ENCODE measurements at regions not wholly inside any gene's neighbourhood (a gene's known extent, or its start where the extent isn't known, plus 50 kb on each side); places are given as distances from the start of the nearest gene placed in this dataset.

DNA sequence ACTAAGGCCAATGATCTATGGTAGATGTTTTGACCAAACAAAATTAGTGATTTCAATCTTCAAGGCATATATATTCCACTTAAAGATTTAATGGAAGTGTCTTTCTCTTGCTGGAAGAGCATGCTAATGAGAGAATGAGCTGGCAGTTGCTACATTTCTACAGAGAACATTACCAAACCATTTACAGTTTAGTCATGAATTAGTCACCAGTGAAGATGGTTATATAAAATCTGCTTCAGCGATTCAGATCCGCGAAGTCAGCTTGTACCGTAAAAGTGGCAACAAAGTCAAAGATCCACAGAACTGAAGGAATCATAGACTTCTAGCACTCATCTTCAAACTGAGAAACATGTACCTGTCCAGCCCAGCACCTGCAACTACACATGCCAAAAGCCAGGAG lies 156.3 kb downstream of the SLITRK5 start:
- no peak overlapping the region for H3K27ac Mint-ChIP-seq
- H3K36me3 Mint-ChIP-seq: no peaks in the 10 kb centered on the region
- H3K27me3 Mint-ChIP-seq: no peaks in the 10 kb centered on the region
- no peak overlapping the region for H3K4me3 Mint-ChIP-seq
- no peaks in the 10 kb centered on the region for H3K4me1 Mint-ChIP-seq
- H3K9me3 Mint-ChIP-seq: peaks cover 0 to 3% (median 0%) of the 10 kb centered on the region in 3 donors

DNA sequence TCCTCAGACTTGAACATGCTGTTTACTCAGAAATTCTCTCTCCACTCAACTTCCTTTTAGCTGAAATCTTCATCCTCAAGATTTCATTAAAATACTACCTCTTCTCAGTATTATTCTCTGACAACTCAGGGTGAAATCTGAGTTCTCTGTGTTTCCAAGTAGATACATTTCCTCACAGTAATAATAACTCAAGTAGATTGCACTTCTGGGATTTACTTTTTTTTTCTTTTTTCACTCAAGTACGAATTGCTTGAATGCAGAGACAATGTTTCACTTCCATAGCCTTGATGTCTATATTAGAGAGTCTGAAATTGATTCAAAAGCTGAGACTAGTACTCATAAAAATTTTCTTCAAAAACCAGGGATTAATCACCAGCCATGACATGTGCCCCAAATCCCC lies 166.4 kb downstream of the SLITRK5 start:
- H3K27ac Mint-ChIP-seq: no peak overlapping the region
- no peaks in the 10 kb centered on the region for H3K27me3 Mint-ChIP-seq
- H3K4me1 Mint-ChIP-seq: no peaks in the 10 kb centered on the region
- peaks cover 1 to 7% (median 4%) of the 10 kb centered on the region in 3 donors for H3K9me3 Mint-ChIP-seq
- H3K36me3 Mint-ChIP-seq: no peaks in the 10 kb centered on the region
- H3K4me3 Mint-ChIP-seq: no peak overlapping the region

DNA sequence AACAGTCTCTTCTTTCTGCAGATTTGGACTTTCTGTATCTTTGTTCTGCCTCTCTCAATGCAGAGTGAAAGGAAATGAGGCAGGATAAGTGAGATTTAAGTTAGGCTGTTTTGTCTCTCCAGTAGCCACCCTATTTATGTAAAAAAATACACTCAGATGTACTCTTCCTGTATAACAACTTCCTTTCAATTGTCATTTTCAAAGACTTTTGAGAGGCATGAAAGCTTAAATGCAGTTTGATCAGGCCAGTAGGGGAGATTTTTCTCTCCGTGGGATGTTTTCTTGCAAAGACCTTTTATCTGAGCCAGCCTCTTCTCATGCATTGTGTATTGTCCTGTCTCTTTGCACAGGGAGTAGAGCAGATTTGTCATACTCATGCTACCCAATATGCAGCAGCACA lies 166.8 kb downstream of the SLITRK5 start:
- Mint-ChIP-seq H3K36me3 (no peaks in the 10 kb centered on the region), H3K27ac (no peak overlapping the region), H3K4me3 (no peak overlapping the region), H3K4me1 (no peaks in the 10 kb centered on the region), H3K9me3 (peaks cover 1 to 7% (median 4%) of the 10 kb centered on the region in 3 donors), H3K27me3 (no peaks in the 10 kb centered on the region)

DNA sequence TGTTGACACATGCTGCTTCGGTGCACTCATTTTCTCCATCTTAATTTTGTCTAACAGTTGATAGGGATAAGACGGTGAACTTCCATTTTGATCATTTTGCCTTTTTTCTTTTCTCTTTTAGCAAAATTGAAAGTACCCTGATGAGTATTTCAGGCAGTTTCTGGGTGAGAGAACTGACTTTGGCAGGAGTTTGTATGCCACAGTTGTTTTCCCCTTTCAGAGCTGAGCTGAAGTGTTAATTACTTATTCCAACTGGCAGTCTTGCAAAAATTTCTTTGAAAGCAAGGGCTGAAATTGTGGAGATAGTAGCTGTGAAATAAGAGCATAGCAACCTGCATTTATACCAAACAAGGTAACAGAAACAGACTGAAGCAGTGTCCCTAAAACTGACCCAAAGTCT lies 180.2 kb downstream of the SLITRK5 start:
- no peak overlapping the region for H3K27ac Mint-ChIP-seq
- H3K9me3 Mint-ChIP-seq: peaks cover 2 to 6% (median 4%) of the 10 kb centered on the region in 3 donors
- no peaks in the 10 kb centered on the region for H3K36me3 Mint-ChIP-seq
- H3K27me3 Mint-ChIP-seq: no peaks in the 10 kb centered on the region
- no peak overlapping the region for H3K4me3 Mint-ChIP-seq
- H3K4me1 Mint-ChIP-seq: no peaks in the 10 kb centered on the region

DNA sequence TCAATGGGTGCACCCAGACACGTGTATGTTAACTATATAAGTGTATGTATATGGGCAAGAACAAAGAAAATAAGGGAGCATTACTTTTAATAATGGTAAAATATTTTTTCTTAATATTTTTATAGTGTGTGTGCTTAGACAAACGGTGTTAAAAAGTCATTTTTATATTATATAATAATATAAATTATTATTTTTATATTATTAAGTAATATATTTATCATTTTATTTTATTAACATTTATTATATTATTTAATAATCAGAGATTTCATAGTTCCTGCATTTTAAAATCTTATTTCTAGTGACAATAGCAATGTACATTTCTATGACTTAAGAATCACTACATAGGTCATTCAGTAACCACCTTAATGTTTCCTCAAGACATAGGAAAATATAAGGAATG lies 184.4 kb downstream of the SLITRK5 start:
- Mint-ChIP-seq H3K27ac (no peak overlapping the region), H3K9me3 (peaks cover 0 to 8% (median 8%) of the 10 kb centered on the region in 3 donors), H3K27me3 (no peaks in the 10 kb centered on the region)

DNA sequence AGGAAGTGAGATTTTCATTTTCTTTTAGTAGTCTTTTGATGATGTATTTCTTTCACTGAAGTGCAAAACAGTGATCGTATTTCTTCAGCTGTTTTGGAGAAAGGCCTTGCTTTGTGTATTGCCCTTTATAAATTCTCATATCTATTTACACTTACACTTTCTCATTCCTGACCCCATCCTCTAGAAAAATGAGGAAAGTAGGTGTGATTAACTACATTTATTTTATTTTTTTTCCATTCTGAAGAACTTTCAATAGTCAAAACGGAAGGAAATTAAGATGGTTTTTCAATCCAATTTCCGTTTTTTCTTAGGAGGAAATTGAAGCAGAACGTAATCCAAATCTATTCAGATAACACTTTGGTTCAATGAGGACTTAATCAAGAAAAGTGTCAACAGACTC lies 188.1 kb downstream of the SLITRK5 start:
- H3K4me1 Mint-ChIP-seq: no peaks in the 10 kb centered on the region
- H3K4me3 Mint-ChIP-seq: no peak overlapping the region
- no peak overlapping the region for H3K27ac Mint-ChIP-seq
- no peaks in the 10 kb centered on the region for H3K36me3 Mint-ChIP-seq
- H3K9me3 Mint-ChIP-seq: peaks cover 0 to 4% (median 4%) of the 10 kb centered on the region in 3 donors
- no peaks in the 10 kb centered on the region for H3K27me3 Mint-ChIP-seq

More for the DNA sequence above, 184.4 kb downstream of the SLITRK5 start:
- no peaks in the 10 kb centered on the region for H3K36me3 Mint-ChIP-seq
- no peak overlapping the region for H3K4me3 Mint-ChIP-seq
- no peaks in the 10 kb centered on the region for H3K4me1 Mint-ChIP-seq

DNA sequence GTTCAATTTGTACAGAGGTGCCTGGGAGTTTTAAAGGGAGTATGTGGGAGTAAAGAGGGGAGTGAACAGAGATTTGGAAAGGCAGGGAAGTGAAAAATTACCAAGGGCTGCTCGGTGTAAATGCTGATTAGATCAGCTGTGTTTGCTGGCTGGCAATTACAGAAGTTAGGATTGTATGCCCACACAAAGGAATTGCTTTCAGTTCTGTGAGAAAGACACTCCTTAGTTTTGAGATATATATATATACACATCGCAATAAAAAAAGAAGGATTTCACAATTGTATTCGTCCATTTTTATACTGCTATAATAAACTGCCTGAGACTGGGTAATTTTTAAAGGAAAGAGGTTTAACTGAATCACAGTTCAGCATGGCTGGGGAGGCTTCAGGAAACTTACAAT lies 196.3 kb downstream of the SLITRK5 start:
- Mint-ChIP-seq H3K9me3 (peaks cover 0 to 7% (median 2%) of the 10 kb centered on the region in 3 donors), H3K4me3 (no peak overlapping the region), H3K4me1 (no peaks in the 10 kb centered on the region), H3K27me3 (no peaks in the 10 kb centered on the region), H3K27ac (no peak overlapping the region), H3K36me3 (no peaks in the 10 kb centered on the region)

DNA sequence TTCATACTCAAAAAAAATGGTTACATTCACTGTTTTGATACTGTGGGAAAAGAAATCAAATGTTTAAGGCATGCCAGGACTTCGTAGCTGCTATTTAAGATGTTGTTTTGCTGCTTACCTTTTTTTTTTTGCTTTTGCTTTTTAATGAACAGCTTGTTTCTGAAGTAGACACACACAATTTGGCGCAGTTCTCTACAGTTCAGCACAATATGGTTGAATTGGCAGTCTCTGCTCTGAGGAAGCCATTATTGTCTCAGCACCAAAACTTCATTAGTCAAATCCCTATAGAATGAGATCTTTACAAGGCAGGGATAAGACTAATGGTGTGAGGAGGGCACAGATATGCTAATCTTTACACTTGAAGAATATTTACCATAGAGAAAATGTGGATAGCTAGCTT lies 197.6 kb downstream of the SLITRK5 start:
- Mint-ChIP-seq H3K36me3 (no peaks in the 10 kb centered on the region), H3K4me3 (no peak overlapping the region), H3K27me3 (no peaks in the 10 kb centered on the region), H3K4me1 (no peaks in the 10 kb centered on the region), H3K9me3 (peaks cover 0 to 10% (median 2%) of the 10 kb centered on the region in 3 donors), H3K27ac (no peak overlapping the region)

DNA sequence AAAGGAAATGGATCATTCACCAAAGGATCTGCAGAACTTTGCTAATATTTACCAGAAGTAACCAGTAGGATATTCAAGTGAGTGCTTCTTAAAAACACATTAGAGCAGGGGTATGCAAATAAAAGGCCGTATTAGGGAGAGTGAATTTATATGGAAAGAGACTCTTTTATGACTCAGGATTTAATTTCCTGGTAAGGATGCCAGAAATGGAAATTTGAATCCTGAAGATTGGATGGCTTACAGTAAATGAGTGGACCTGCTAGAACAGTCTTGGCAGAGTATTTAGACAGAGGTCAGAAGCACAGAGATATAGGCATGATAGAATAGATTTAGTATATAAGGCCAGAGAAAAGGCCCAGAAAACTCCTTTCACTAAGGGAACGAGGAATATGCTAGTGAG lies 201.6 kb downstream of the SLITRK5 start:
- no peaks in the 10 kb centered on the region for H3K4me1 Mint-ChIP-seq
- peaks cover 0 to 3% (median 1%) of the 10 kb centered on the region in 3 donors for H3K9me3 Mint-ChIP-seq
- H3K36me3 Mint-ChIP-seq: no peaks in the 10 kb centered on the region
- H3K4me3 Mint-ChIP-seq: no peak overlapping the region
- no peak overlapping the region for H3K27ac Mint-ChIP-seq
- H3K27me3 Mint-ChIP-seq: no peaks in the 10 kb centered on the region

DNA sequence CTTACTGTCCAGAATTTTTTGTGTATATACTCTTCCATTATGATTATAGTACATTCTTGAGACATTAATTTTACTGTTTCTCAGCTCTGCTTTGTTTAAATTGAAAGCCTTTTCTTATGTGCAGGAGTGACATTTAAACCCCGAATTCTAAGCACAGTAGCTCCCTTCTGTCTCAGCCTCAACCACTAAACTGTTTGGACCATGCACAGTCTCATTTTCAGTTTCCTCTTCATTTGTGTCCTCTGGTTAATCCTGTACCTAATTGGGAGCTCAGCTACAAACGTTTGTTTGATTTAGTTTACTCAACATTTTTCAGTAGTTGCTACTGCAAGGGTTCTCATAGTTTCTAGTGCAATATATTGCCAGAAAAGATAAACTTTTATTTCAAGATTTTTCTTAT lies 206.3 kb downstream of the SLITRK5 start:
- Mint-ChIP-seq H3K27me3 (no peaks in the 10 kb centered on the region), H3K36me3 (no peaks in the 10 kb centered on the region), H3K27ac (no peak overlapping the region), H3K4me3 (no peak overlapping the region), H3K9me3 (peaks cover 0 to 3% (median 1%) of the 10 kb centered on the region in 3 donors), H3K4me1 (no peaks in the 10 kb centered on the region)

DNA sequence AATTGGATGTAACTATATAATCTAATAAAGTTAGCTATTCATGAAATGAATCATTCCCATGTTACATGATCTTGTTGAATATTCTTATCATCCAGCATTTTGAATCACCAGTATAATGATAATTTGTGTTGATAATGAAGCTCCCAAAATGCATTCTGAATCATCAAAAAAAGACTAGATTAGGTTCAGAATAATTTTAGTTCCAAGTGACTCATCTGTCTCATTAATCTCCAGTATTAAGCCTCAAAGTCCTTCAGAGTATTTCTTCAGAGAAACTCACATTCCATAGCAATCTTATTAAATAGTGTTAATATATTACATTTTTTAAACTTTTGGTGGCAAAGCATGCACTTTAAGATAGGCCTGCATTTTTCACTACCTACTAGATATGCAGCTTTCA lies 207.5 kb downstream of the SLITRK5 start:
- H3K4me3 Mint-ChIP-seq: no peak overlapping the region
- H3K9me3 Mint-ChIP-seq: peaks cover 0 to 1% (median 0%) of the 10 kb centered on the region in 3 donors
- no peak overlapping the region for H3K27ac Mint-ChIP-seq
- H3K36me3 Mint-ChIP-seq: no peaks in the 10 kb centered on the region
- no peaks in the 10 kb centered on the region for H3K27me3 Mint-ChIP-seq
- no peaks in the 10 kb centered on the region for H3K4me1 Mint-ChIP-seq

DNA sequence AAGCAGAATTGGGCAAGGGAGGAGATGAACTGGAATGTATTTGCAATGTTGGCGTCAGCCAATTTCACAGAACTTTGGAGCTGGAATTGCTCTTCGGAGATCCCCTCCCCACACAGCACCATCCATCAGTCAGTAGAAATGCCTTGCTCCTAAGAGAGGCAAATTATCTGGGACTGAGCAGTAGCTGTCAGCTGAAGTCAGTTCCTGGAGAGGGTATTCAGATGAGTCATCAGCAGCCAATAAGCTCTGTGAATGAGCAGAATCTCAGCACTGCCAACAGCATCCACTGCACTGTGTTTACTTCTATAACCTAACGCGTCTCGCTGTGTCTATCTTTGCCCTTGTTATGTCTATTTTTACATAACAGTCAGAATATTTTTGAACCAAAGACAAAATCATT lies 213.7 kb downstream of the SLITRK5 start:
- H3K27ac Mint-ChIP-seq: no peak overlapping the region
- H3K4me3 Mint-ChIP-seq: no peak overlapping the region
- H3K4me1 Mint-ChIP-seq: no peaks in the 10 kb centered on the region
- H3K27me3 Mint-ChIP-seq: no peaks in the 10 kb centered on the region
- peaks cover 0 to 7% (median 2%) of the 10 kb centered on the region in 3 donors for H3K9me3 Mint-ChIP-seq
- H3K36me3 Mint-ChIP-seq: no peaks in the 10 kb centered on the region

DNA sequence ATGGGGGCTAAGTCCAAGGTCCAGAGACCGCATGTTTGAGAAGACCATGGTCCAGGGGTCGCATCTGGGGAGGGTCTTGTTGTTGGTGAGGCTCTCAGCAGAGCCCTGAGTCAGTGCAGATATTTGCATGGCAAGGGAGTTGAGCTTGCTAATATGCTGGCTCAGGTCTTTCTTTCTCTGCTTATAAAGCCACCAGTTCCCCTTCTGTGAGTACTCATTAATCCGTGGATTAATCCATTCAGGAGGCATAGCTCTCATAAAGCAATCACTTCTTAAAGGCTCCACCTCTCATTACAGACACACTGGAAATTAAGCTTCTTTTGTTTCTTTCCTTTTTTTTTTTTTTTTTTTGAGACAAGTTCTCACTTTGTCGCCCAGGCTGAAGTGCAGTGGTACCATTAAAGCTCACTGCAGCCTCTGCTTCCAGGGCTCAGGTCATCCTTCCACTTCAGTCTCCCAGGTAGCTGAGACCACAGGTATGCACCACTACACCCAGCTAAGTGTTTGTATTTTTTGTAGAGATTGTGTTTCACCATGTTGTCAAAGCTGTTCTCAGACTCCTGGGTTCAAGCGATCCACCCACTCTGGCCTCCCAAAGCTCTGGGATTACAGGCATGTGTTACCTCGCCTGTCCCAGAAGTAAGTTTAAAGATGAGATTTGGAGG lies 216.4 kb downstream of the SLITRK5 start:
- Mint-ChIP-seq H3K9me3 (peaks cover 0 to 7% (median 2%) of the 10 kb centered on the region in 3 donors), H3K27me3 (no peaks in the 10 kb centered on the region), H3K4me3 (no peak overlapping the region), H3K27ac (no peak overlapping the region), H3K36me3 (no peaks in the 10 kb centered on the region), H3K4me1 (no peaks in the 10 kb centered on the region)

DNA sequence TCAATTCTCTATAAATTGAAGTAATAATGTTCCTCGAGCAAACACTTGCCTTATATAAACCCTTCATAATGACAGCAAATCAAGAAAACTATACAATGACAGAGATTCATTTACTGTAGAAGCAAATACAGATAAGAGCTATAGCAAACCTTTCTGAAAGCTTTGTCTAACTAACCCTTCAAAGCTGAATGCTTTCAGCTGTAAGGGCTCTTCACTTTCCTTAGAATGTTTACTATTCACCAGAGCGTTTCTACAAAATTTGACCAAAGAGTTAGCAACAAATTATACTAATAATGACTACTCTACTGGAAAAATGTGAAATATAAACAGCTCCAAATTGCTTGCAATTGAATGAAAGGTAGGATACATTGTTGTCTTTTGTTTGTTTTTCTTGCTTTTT lies 218.1 kb downstream of the SLITRK5 start:
- Mint-ChIP-seq H3K36me3 (no peaks in the 10 kb centered on the region), H3K27ac (no peak overlapping the region), H3K4me3 (no peak overlapping the region), H3K27me3 (no peaks in the 10 kb centered on the region), H3K4me1 (no peaks in the 10 kb centered on the region), H3K9me3 (peaks cover 2 to 7% (median 3%) of the 10 kb centered on the region in 3 donors)

DNA sequence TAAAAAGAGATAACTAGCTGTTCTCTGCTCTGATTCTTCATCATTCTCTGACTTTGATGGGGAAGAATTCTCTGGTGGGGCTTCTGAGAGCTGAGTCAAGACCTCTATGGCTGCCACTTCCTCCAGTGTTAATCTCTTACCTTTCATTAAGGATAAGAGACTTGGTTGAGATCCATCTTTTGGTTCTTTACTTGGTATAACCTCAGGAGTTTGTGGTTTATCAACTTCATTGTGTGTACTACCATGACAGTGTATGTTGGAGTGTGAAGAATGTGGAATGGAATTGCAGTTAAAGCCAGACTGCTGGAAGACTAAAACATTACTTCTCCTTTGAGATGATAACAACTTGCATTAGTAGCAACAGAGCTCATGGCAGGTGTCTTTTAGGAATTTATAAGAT lies 222.0 kb downstream of the SLITRK5 start:
- Mint-ChIP-seq H3K27ac (no peak overlapping the region), H3K4me1 (peaks cover 0 to 1% (median 0%) of the 10 kb centered on the region in 3 donors), H3K27me3 (no peaks in the 10 kb centered on the region), H3K36me3 (no peaks in the 10 kb centered on the region), H3K9me3 (peaks cover 0 to 3% (median 0%) of the 10 kb centered on the region in 3 donors), H3K4me3 (no peak overlapping the region)

DNA sequence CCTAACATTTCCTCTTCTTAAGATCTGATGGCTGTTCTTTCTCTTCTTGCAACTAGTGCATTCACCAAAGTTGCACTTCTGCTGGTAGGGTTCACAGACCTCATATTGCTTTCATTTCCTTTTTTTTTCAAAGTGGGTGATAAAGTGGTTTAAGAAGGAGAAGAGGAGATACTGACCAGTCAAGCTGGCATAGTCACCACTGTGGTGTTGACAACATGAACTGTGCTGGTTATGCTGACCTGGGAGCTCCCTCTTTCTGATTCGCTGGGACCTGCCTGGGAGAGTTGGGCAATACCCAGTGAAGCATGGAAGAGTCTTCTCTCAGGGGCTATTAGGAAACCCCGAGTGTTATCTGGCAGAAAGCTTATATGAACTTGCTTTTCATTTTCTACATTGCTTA lies 222.9 kb downstream of the SLITRK5 start:
- Mint-ChIP-seq H3K9me3 (peaks cover 0 to 4% (median 0%) of the 10 kb centered on the region in 3 donors), H3K4me1 (peaks cover 0 to 1% (median 0%) of the 10 kb centered on the region in 3 donors), H3K4me3 (no peak overlapping the region), H3K27me3 (no peaks in the 10 kb centered on the region), H3K36me3 (no peaks in the 10 kb centered on the region), H3K27ac (no peak overlapping the region)
